GM12892 (cell line): ENCODE measurements at regions not wholly inside any gene's neighbourhood (a gene's known extent, or its start where the extent isn't known, plus 50 kb on each side); places are given as distances from the start of the nearest gene placed in this dataset.

Experiments
- DNase-seq: peaks from one replicate; pipeline ENCODE4 v3.0.0; 2011; ENCODE audit not compliant: insufficient read length
- FAIRE-seq: peaks from 2 replicates; lab custom pipeline; 2011; peaks lifted over from hg19 to GRCh38; lab: Jason Lieb, UNC
- POLR2A ChIP-seq: IDR thresholded peaks from 2 replicates; pipeline ENCODE4 v1.6.1; 2011; ENCODE audit warnings: low read depth, low read length, control low read depth
- POLR2AphosphoS5 ChIP-seq: IDR thresholded peaks from 2 replicates; pipeline ENCODE4 v1.6.1; 2011; ENCODE audit warnings: low read depth, low read length, control low read depth
- TAF1 ChIP-seq: IDR thresholded peaks from 2 replicates; pipeline ENCODE4 v1.6.1; 2011; ENCODE audit warnings: low read depth, mild to moderate bottlenecking, control low read depth, low read length, borderline replicate concordance

DNA sequence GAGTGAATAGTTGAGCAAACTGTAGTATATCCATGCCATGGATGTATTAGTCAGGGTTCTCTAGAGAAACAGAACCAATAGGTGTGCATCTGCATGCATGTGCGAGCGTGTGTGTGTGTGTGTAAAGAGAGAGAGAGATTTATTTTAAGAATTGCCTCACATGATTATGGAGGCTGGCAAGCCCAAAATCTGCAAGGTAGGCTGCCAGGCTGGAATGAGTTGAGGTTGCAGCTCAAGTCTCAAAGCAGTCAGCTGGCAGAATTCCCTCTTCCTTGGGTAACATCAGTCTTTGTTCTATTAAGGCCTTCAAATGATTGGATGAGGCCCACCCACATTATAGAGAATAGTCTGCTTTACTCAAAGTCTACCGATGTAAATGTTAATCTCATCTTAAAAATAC, 187.8 kb downstream of the ANAPC1 start:
- TF ChIP-seq POLR2AphosphoS5 (no peak), TAF1 (no peak), POLR2A (no peak)
- DNase-seq, result no peak
- FAIRE-seq, result no peak

DNA sequence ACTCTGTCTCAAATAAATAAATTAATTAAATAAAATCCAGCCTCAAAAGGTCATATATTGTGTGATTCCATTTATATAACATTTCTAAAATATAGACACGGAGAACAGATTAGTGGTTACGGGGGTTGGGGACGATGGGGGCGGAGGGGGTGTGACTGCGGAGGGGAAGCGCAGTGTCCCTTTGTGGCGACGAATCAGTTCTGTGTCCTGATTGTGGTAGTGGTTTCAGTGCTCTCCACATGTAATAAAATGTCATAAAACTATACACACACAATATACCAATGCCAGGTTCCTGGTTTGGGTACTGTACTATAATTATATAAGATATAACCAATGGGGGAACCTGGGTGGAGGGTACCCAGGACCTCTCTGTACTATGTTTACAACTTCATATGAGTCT, 186.4 kb downstream of the ANAPC1 start:
- no peak for TF ChIP-seq POLR2AphosphoS5
- no peak for TF ChIP-seq POLR2A
- TF ChIP-seq TAF1, result no peak
- no peak for DNase-seq
- no peak for FAIRE-seq

DNA sequence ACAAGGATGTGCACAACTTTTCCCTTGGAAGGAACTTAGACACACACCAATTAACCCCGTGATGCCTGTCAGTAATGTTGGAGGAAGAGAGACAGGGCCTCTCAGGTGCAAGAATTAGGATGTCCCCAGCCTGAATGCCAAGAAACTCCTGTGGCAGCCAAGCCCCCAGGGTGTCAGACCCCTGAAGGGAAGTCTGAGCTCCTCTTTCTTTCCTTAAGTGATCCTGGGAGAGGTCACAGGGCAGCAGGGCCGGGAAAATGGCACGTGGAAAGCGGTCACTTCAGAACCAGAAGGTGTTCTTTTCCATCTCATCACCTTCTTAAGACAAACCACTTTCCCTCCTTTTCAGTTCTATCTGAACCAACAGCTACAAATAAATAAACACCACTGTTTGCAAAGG, 185.9 kb downstream of the ANAPC1 start:
- DNase-seq (no peak), FAIRE-seq (no peak)
- no peak for TF ChIP-seq TAF1
- no peak for TF ChIP-seq POLR2A
- no peak for TF ChIP-seq POLR2AphosphoS5

DNA sequence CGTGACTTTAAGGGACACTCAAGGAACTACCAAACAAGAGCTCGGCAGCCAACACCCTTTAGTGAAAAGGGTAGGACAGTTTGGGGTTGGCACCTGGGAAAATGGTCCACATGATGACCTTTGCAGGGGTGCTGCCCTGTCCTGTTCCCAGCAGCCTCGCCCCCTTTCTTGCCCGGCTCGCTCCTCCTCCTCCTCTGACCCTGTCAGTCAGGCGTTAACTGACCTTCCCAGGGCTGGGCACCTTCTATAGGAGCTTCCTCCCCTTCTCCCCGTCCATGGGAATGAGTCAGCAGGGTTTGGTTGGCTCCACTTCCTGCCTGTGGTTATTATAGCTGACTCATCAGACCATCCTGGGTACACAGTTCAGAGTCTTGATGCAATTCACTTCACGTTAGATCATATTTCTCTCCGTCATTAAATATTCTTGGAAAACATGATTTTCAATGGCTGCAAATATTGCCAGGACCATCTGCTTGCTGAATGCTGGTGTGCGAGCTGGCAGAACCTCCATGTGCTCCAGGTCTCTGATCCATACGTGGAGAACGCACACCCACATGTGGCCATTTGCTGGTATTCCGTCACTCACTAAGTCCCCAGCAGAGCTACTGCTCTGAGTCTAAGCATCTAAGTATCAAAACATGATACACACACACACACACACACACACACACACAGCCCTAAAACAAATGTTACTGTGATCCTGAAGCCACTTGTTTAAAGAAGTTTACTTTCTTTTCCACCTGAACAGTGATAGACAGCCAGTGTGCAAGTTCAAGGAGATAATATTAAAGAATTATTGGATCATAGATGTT, 185.0 kb downstream of the ANAPC1 start:
- TF ChIP-seq POLR2A (no peak), POLR2AphosphoS5 (no peak), TAF1 (no peak)
- FAIRE-seq, result no peak
- no peak for DNase-seq

DNA sequence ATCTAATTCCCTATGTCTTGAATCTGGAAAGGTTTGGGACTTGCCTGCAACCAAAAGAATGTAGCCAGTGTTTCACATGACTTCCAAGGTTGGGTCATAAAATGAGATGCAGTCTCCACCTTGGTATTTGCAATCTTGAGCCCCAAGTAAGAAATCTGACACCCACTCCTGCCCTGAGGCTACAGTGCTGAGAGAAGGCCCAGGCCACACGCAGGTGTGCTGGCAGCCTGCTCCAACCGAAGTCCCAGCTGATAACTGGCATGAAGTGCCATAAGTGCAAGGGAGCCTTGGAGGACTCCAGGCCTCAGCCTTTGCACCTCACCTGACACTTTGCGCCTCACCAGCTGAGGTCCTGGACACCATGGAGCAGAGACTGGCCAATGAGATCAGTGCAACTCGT, 182.7 kb downstream of the ANAPC1 start:
- DNase-seq, result no peak
- TF ChIP-seq TAF1 (no peak), POLR2AphosphoS5 (no peak), POLR2A (no peak)
- no peak for FAIRE-seq

DNA sequence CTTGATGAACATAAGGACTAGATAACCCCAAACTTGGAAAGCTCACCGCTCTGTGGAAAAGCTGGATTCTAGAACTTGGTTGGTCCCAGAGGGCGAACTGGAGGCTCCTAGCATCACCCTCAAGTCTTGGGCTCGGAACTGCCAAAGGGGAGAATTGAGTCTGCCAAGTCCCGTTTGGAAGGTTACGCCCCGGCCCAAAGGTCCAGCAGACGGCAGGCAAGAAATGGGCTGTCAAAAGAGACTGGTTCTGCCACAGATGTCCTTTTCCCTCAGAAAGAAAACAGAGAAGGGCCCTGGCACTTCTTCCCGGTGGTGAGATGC, 182.2 kb downstream of the ANAPC1 start:
- no peak for TF ChIP-seq POLR2AphosphoS5
- TF ChIP-seq TAF1, result no peak
- no peak for TF ChIP-seq POLR2A
- DNase-seq (no peak), FAIRE-seq (no peak)

DNA sequence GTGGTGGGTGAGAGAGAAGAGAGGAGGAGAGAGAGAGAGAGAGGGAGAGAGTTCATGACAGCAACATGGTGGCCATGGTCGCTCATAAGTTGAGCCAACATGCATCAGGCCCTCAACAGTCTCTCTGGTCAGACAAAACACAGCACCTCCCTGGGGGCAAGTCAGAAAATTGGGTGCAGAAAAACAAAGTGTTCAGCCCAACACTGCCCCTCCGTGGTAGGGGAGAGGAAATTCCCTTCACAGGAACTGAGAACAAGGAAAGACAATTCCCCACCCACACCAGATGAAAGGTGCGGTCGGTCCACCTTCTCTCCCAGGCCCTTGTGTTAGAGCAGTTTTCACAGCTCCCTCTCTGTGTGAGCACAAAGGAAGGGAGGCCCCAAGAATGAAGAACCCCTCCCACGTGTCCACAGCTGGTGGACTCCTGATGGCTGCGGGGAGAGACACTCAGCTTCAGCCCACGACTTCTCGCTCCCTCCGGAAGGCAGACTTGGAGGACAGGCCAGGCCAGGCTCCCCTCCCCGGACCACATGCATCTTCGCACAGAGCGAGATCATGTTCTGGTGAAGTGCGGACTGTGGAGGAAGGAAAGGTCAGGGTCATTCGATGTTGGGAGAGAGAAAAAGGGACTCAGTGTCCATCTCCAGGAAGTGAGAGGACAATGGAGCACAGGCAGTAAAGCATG, 181.7 kb downstream of the ANAPC1 start:
- no peak for FAIRE-seq

DNA sequence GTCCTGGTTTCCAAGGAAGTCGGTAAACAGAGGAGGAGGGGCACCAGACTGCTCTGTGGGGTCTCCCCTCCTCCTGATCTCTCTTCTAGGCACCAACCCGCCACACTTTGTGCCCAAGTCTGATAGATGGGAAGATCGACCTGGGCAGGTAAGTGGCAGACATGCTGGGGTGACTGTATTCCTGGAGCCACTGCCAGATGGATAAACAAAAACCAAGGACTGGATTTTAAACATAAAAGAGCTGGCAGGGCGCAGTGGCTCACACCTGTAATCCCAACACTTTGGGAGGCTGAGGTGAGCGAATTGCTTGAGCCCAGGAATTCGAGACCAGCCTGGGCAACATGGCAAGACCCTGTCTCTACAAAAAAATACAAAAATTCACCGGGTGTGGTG, 181.2 kb downstream of the ANAPC1 start:
- FAIRE-seq, result no peak
- TF ChIP-seq POLR2A, result no peak
- TF ChIP-seq TAF1, result no peak
- no peak for TF ChIP-seq POLR2AphosphoS5
- no peak for DNase-seq

More for the DNA sequence above, 181.7 kb downstream of the ANAPC1 start:
- DNase-seq, result peak; percentile 45
- no peak for TF ChIP-seq POLR2A
- no peak for TF ChIP-seq TAF1
- TF ChIP-seq POLR2AphosphoS5, result no peak

DNA sequence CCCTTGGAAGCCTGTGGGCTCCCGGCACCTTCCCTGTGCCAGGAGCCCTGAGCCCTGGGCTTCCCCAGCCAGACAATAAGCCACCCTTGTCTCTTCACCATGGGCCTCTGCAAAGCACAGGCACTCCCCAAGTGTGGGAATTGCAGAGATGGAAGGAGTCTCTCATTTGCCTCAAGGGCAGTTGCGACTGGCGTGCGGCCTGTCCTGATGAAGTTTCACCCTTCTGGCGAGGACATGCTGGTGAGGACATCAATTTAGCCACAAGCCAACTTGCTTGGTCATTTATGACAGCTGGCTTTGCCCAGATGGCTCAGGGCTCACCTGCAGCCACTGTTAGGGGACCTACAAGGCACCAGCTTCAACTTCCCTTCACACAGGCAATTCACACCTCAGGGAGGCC, 180.2 kb downstream of the ANAPC1 start:
- no peak for DNase-seq
- no peak for FAIRE-seq
- no peak for TF ChIP-seq TAF1
- TF ChIP-seq POLR2A, result no peak
- TF ChIP-seq POLR2AphosphoS5, result no peak

DNA sequence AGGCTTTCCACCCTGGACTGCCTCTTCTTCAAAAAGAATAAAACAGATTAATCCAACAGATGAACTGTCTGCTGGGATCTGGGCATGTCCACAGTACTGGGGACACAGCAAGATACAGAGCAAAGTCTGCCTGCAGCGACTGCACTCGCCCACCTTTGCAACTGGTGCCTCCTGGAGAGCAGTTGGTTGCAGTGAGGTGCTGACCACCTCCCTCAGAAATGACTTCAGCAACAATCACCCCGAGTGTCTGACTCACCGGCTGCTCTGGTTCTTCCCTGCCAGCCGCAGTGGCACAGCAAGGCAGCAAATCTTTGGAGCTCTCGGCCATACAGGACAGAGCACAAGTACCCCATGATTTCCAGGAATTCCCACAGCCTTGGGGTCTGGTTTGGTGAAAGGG, 179.7 kb downstream of the ANAPC1 start:
- TF ChIP-seq POLR2A (no peak), POLR2AphosphoS5 (no peak), TAF1 (no peak)
- FAIRE-seq (no peak), DNase-seq (no peak)

DNA sequence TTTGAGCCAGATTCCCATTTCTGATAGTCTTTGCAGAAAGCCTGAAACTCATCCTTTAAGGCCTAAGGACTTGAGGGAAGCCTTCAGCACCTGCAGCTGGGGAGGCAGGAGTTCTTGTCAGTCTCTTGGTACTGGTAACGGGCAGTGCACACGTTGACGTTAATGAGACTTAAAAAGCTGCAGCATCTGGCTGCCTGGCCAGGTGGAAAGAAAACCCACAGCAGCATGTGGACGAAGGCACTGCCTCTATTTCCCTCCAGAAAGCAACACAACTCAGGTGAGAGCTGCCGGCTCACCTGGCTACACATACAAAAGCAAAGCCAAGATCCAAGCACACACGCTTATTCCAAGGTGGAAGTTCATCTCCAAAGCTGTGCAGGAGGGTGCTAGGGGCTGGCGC, 178.8 kb downstream of the ANAPC1 start:
- no peak for DNase-seq
- no peak for FAIRE-seq
- TF ChIP-seq POLR2A, result no peak
- TF ChIP-seq POLR2AphosphoS5, result no peak
- TF ChIP-seq TAF1, result no peak

DNA sequence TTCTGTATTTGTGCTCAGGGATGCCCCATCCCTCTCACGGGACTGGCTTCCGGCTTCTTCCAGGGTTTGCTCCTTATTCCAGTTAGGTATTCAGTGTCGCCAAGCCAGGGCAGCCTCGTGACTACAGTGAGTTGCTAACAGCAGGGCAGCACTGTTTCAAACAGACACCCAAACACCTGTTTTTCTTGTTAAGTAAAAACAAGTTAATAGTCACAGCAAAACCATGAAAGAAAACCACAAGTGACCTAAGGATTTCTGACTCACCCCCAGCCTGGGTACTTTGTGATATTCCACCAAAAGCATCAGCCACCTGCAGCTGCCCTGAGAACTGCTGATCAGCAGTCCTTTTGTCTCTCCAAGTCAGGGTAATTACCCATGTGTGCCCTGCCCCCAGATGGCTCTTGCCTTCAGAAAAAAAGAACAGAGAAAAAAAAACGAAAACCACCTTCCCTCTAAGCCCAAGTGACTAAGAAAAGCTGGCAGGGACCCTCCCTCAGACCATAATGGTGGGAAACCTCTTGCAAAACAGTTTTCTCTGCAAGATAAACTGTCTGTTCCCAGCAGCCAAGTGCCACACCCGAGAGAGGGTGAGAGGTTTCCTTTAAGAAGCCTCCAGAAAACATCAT, 178.2 kb downstream of the ANAPC1 start:
- peak; percentile 40 for DNase-seq
- no peak for TF ChIP-seq TAF1
- TF ChIP-seq POLR2AphosphoS5, result peak; percentile 20; the same call in 1 of the 2 replicates
- FAIRE-seq, result peak; percentile 78
